CD4-positive, alpha-beta T cell treated with Interleukin-1 beta for 1 hour (primary cell): ENCODE measurements at regions not wholly inside any gene's neighbourhood (a gene's known extent, or its start where the extent isn't known, plus 50 kb on each side); places are given as distances from the start of the nearest gene placed in this dataset.
"Not testable (repeated sequence)": the region's sequence is repeated elsewhere in the genome, so short reads cannot be mapped to it uniquely, and the experiment has no call there.

Experiments
- DNase-seq, 2 donors: peaks; one replicate each; pipeline ENCODE4 v3.0.0-alpha.2; 2020 to 2022

GRCh38 chr1:219428651-219429050 lies 184.3 kb downstream of the ZC3H11B start:
- no peak for DNase-seq

- DNase-seq: no peak
Observed at GRCh38 chr1:219427989-219428388, 184.9 kb downstream of the ZC3H11B start.

- no peak for DNase-seq
Observed at GRCh38 chr1:219427403-219427802, 185.5 kb downstream of the ZC3H11B start.

GRCh38 chr1:219422811-219423598 lies 189.9 kb downstream of the ZC3H11B start:
- no peak for DNase-seq

GRCh38 chr1:219420913-219421312 lies 192.0 kb downstream of the ZC3H11B start:
- no peak for DNase-seq

- no peak for DNase-seq
Observed at GRCh38 chr1:219419860-219420259, 193.0 kb downstream of the ZC3H11B start.

GRCh38 chr1:219419065-219419464 lies 193.8 kb downstream of the ZC3H11B start:
- no peak for DNase-seq

- no peak for DNase-seq
Observed at GRCh38 chr1:219417610-219418009, 195.3 kb downstream of the ZC3H11B start.

- peak; percentile 18 to 43 for DNase-seq
Observed at GRCh38 chr1:219416598-219417238, 196.2 kb downstream of the ZC3H11B start.

- no peak for DNase-seq
Observed at GRCh38 chr1:219415915-219416314, 197.0 kb downstream of the ZC3H11B start.

GRCh38 chr1:219415433-219415832 lies 197.5 kb downstream of the ZC3H11B start:
- DNase-seq: no peak

- DNase-seq: no peak
Observed at GRCh38 chr1:219414250-219414649, 198.7 kb downstream of the ZC3H11B start.

- no peak for DNase-seq
Observed at GRCh38 chr1:219413536-219413935, 199.4 kb downstream of the ZC3H11B start.

- no peak for DNase-seq
Observed at GRCh38 chr1:219412772-219413171, 200.1 kb downstream of the ZC3H11B start.

- not testable (repeated sequence) for DNase-seq
Observed at GRCh38 chr1:219410721-219411120, 202.2 kb downstream of the ZC3H11B start.

- DNase-seq: no peak
Observed at GRCh38 chr1:219405531-219406331, 207.2 kb downstream of the ZC3H11B start.

- no peak for DNase-seq
Observed at GRCh38 chr1:219404629-219405028, 208.3 kb downstream of the ZC3H11B start.

- no peak for DNase-seq
Observed at GRCh38 chr1:219402925-219403324, 210.0 kb downstream of the ZC3H11B start.

- no peak for DNase-seq
Observed at GRCh38 chr1:219401724-219402625, 210.9 kb downstream of the ZC3H11B start.

GRCh38 chr1:219399446-219399845 lies 213.5 kb downstream of the ZC3H11B start:
- no peak for DNase-seq

GRCh38 chr1:219398815-219399396 lies 214.0 kb downstream of the ZC3H11B start:
- no peak for DNase-seq

- no peak for DNase-seq
Observed at GRCh38 chr1:219397511-219397910, 215.4 kb downstream of the ZC3H11B start.
